A549 (cell line): ENCODE measurements at regions not wholly inside any gene's neighbourhood (a gene's known extent, or its start where the extent isn't known, plus 50 kb on each side); places are given as distances from the start of the nearest gene placed in this dataset.

Source experiments
- ATAC-seq, 2 experiments: fragments of 200-7000 bp in 1 of 2; fragments of >200 bp in 1 of 2; cut with Nextera tagmentation in 1 of 2; cut with Tn5 transposase in 1 of 2; 3 replicates each; pipeline versions ENCODE4 v1.8.0 to v1.9.1; 2018 to 2020; ENCODE audit warnings: mild to moderate bottlenecking in 1 of 2, moderate library complexity in 1 of 2
- CTCF ChIA-PET: fragments of 300-600 bp; sonication (Branson Sonifier 250); formaldehyde crosslinking; extraction: SDS; loops from one replicate; lab custom pipeline; 2021; ENCODE audit warnings: antibody characterized with exemption, inconsistent platforms; lab: Yijun Ruan, JAX
- POLR2A ChIA-PET: fragments of 350-600 bp; formaldehyde crosslinking; extraction: SDS; loops from one replicate; lab custom pipeline; 2021; ENCODE audit warnings: antibody characterized with exemption, inconsistent platforms; lab: Yijun Ruan, JAX
- DNase-seq, 2 experiments: peaks; one replicate each; pipeline versions ENCODE4 v3.0.0 to v3.0.0-alpha.2; 2011 to 2016; ENCODE audit warnings: low read depth in 1 of 2, low spot score in 1 of 2
- FAIRE-seq: peaks from 2 replicates; lab custom pipeline; 2011; peaks lifted over from hg19 to GRCh38; lab: Jason Lieb, UNC
- H3K27ac ChIP-seq, 2 experiments: fragments of >200 bp; sonication (Bioruptor Twin); formaldehyde crosslinking; 3 replicates each; pipeline ENCODE4 v1.5.1; 2016 to 2017
- H3K4me1 ChIP-seq: fragments of >200 bp; sonication (Bioruptor Twin); formaldehyde crosslinking; 3 replicates; pipeline ENCODE4 v1.6.1; 2016
- H3K4me2 ChIP-seq: fragments of >200 bp; sonication (Bioruptor Twin); formaldehyde crosslinking; 3 replicates; pipeline ENCODE4 v1.6.1; 2016
- H3K4me3 ChIP-seq: fragments of >200 bp; sonication (Bioruptor Twin); formaldehyde crosslinking; 3 replicates; pipeline ENCODE4 v1.5.1; 2016
- H3K9me3 ChIP-seq: fragments of >200 bp; sonication (Bioruptor Twin); formaldehyde crosslinking; 3 replicates; pipeline ENCODE4 v1.6.1; 2016
- BHLHE40 ChIP-seq: IDR thresholded peaks from 2 replicates; pipeline ENCODE4 v1.6.1; 2012; ENCODE audit warnings: low read depth, low read length, inconsistent platforms
- CEBPB ChIP-seq, 2 experiments: fragments of >200 bp in 1 of 2; sonication (Bioruptor Twin) in 1 of 2; formaldehyde crosslinking in 1 of 2; IDR thresholded peaks; 2 replicates each; pipeline ENCODE4 v1.6.1; 2012 to 2016
- CHD2 ChIP-seq: fragments of 150-350 bp; IDR thresholded peaks from 2 replicates; pipeline ENCODE4 v1.6.1; 2014; ENCODE audit warnings: low read length; ENCODE audit not compliant: partially characterized antibody
- CHD4 ChIP-seq: fragments of 200-600 bp; sonication (generic); IDR thresholded peaks from 2 replicates; pipeline ENCODE4 v1.6.1; 2016; ENCODE audit warnings: antibody characterized with exemption, mild to moderate bottlenecking, borderline replicate concordance
- EHMT2 ChIP-seq: fragments of 200-600 bp; sonication (generic); IDR thresholded peaks from 2 replicates; pipeline ENCODE4 v1.6.1; 2016; ENCODE audit warnings: antibody characterized with exemption, low read depth, mild to moderate bottlenecking, moderate library complexity
- EP300 ChIP-seq, 2 experiments: fragments of >200 bp; sonication (Bioruptor Twin); formaldehyde crosslinking; IDR thresholded peaks; 2 replicates in 1 of 2; 3 replicates in 1 of 2; pipeline ENCODE4 v1.6.1; 2016 to 2017
- ESRRA ChIP-seq: fragments of 150-350 bp; IDR thresholded peaks from 2 replicates; pipeline ENCODE4 v1.6.1; 2014; ENCODE audit warnings: mild to moderate bottlenecking, low read length, borderline replicate concordance
- FOSB ChIP-seq: fragments of 250-450 bp; sonication (Bioruptor Pico); IDR thresholded peaks from 2 replicates; pipeline ENCODE4 v1.5.0; 2020; ENCODE audit warnings: mild to moderate bottlenecking, moderate library complexity
- FOXS1 ChIP-seq: fragments of 250-450 bp; sonication (Bioruptor Pico); IDR thresholded peaks from 2 replicates; pipeline ENCODE4 v1.5.0; 2020; ENCODE audit warnings: mild to moderate bottlenecking, moderate library complexity
- KDM1A ChIP-seq: fragments of 200-600 bp; sonication (generic); IDR thresholded peaks from 2 replicates; pipeline ENCODE4 v1.6.1; 2016; ENCODE audit warnings: low read depth, mild to moderate bottlenecking
- KDM5A ChIP-seq: fragments of 200-600 bp; sonication (generic); IDR thresholded peaks from 2 replicates; pipeline ENCODE4 v1.6.1; 2016; ENCODE audit warnings: antibody characterized with exemption, mild to moderate bottlenecking
- MAFK ChIP-seq: fragments of 450-650 bp; IDR thresholded peaks from 2 replicates; pipeline ENCODE4 v1.6.1; 2014; ENCODE audit not compliant: partially characterized antibody
- MYC ChIP-seq: IDR thresholded peaks from 2 replicates; pipeline ENCODE4 v1.6.1; 2012; ENCODE audit warnings: mild to moderate bottlenecking, inconsistent platforms, low read length, improper control_type of control experiment, borderline replicate concordance
- NPAS2 ChIP-seq: fragments of 250-450 bp; sonication (Bioruptor Pico); IDR thresholded peaks from 2 replicates; pipeline ENCODE4 v1.8.0; 2022; ENCODE audit warnings: mild to moderate bottlenecking, moderate library complexity, borderline replicate concordance
- PHF8 ChIP-seq: fragments of 200-600 bp; sonication (generic); IDR thresholded peaks from 2 replicates; pipeline ENCODE4 v1.6.1; 2016; ENCODE audit warnings: low read depth, mild to moderate bottlenecking, antibody characterized with exemption, moderate library complexity, borderline replicate concordance
- POLR2A ChIP-seq: IDR thresholded peaks from 2 replicates; pipeline ENCODE4 v1.6.1; 2012; ENCODE audit warnings: mild to moderate bottlenecking, low read length
- RAD21 ChIP-seq, 2 experiments: fragments of >200 bp in 1 of 2; sonication (Bioruptor Twin) in 1 of 2; formaldehyde crosslinking in 1 of 2; IDR thresholded peaks in 1 of 2; conservative IDR thresholded peaks in 1 of 2; 2 replicates in 1 of 2; 3 replicates in 1 of 2; pipeline ENCODE4 v1.6.1; 2012 to 2018; ENCODE audit warnings: inconsistent platforms in 1 of 2
- RNF2 ChIP-seq: fragments of 200-600 bp; sonication (generic); IDR thresholded peaks from 2 replicates; pipeline ENCODE4 v1.6.1; 2016; ENCODE audit warnings: low read depth, mild to moderate bottlenecking, antibody characterized with exemption, moderate library complexity, borderline replicate concordance
- SREBF2 ChIP-seq: fragments of 450-650 bp; IDR thresholded peaks from 2 replicates; pipeline ENCODE4 v1.6.1; 2014; ENCODE audit warnings: mild to moderate bottlenecking, moderate library complexity
- TFCP2L1 ChIP-seq: fragments of 250-450 bp; sonication (Bioruptor Pico); IDR thresholded peaks from 2 replicates; pipeline ENCODE4 v1.5.0; 2021; ENCODE audit warnings: mild to moderate bottlenecking
- ZNF302 ChIP-seq: fragments of 250-450 bp; sonication (Bioruptor Pico); IDR thresholded peaks from 2 replicates; pipeline ENCODE4 v1.9.0; 2021; ENCODE audit warnings: inconsistent platforms, mild to moderate bottlenecking, moderate library complexity
- WGBS: methylation state at CpG from one replicate; pipeline ENCODE4 v1.1.6; 2017; ENCODE audit errors: missing lambda C conversion rate; 5-methylcytosine and 5-hydroxymethylcytosine counted together
- TF ChIP-seq, protein P1 (sequence below): fragments of 150-350 bp; IDR thresholded peaks from 2 replicates; pipeline ENCODE4 v1.6.1; 2014; ENCODE audit warnings: low read depth, mild to moderate bottlenecking, low read length
- TF ChIP-seq, protein P2 (sequence below): IDR thresholded peaks from 2 replicates; pipeline ENCODE4 v1.6.1; 2012; ENCODE audit warnings: low read depth, borderline replicate concordance
- TF ChIP-seq, protein P3 (sequence below): fragments of >200 bp; sonication (Bioruptor Twin); formaldehyde crosslinking; IDR thresholded peaks from 3 replicates; pipeline ENCODE4 v1.6.1; 2016
- TF ChIP-seq, protein P4 (sequence below): fragments of 250-450 bp; sonication (Bioruptor Pico); IDR thresholded peaks from 2 replicates; pipeline ENCODE4 v1.5.0; 2020; ENCODE audit warnings: low read depth, mild to moderate bottlenecking, moderate library complexity
- TF ChIP-seq, protein P5 (sequence below): IDR thresholded peaks from 2 replicates; pipeline ENCODE4 v1.6.1; 2012
- TF ChIP-seq, protein P6 (sequence below): fragments of 250-450 bp; sonication (Bioruptor Pico); IDR thresholded peaks from 2 replicates; pipeline ENCODE4 v1.5.0; 2021; ENCODE audit warnings: mild to moderate bottlenecking, moderate library complexity, borderline replicate concordance
- TF ChIP-seq, protein P7 (sequence below): IDR thresholded peaks from 2 replicates; pipeline ENCODE4 v1.6.1; 2012

DNA sequence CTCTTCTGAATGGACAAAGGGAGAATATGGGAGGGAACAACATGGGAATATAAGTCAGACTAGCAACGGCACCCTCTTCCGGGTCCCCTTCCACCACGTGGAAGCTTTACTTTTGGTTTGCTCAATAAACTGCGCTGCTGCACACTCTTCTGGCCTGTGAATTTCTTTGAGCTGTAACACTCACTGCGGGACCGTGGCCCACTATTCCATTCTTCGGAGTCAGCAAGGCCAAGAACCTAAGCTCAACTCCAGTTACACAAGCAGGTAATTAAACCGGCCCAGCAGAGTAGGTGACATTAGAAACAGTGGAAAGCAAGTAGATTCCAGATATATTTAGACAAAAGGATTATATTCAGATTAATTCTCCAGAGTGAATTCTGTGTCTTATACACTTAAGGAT lies 697.4 kb upstream of the NXPH2 start (continued):
- TF ChIP-seq, protein P1, sequence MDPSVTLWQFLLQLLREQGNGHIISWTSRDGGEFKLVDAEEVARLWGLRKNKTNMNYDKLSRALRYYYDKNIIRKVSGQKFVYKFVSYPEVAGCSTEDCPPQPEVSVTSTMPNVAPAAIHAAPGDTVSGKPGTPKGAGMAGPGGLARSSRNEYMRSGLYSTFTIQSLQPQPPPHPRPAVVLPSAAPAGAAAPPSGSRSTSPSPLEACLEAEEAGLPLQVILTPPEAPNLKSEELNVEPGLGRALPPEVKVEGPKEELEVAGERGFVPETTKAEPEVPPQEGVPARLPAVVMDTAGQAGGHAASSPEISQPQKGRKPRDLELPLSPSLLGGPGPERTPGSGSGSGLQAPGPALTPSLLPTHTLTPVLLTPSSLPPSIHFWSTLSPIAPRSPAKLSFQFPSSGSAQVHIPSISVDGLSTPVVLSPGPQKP, result no peak
- TF ChIP-seq CEBPB (IDR thresholded peaks at IDR 0.05) (no peak), CHD2 (no peak), BHLHE40 (no peak)
- TF ChIP-seq, protein P2, sequence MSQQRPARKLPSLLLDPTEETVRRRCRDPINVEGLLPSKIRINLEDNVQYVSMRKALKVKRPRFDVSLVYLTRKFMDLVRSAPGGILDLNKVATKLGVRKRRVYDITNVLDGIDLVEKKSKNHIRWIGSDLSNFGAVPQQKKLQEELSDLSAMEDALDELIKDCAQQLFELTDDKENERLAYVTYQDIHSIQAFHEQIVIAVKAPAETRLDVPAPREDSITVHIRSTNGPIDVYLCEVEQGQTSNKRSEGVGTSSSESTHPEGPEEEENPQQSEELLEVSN, result no peak
- TF ChIP-seq, protein P3, sequence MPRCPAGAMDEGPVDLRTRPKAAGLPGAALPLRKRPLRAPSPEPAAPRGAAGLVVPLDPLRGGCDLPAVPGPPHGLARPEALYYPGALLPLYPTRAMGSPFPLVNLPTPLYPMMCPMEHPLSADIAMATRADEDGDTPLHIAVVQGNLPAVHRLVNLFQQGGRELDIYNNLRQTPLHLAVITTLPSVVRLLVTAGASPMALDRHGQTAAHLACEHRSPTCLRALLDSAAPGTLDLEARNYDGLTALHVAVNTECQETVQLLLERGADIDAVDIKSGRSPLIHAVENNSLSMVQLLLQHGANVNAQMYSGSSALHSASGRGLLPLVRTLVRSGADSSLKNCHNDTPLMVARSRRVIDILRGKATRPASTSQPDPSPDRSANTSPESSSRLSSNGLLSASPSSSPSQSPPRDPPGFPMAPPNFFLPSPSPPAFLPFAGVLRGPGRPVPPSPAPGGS, result no peak
- TF ChIP-seq, protein P4, sequence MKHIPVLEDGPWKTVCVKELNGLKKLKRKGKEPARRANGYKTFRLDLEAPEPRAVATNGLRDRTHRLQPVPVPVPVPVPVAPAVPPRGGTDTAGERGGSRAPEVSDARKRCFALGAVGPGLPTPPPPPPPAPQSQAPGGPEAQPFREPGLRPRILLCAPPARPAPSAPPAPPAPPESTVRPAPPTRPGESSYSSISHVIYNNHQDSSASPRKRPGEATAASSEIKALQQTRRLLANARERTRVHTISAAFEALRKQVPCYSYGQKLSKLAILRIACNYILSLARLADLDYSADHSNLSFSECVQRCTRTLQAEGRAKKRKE (CRISPR knock-in tag), result no peak

DNA sequence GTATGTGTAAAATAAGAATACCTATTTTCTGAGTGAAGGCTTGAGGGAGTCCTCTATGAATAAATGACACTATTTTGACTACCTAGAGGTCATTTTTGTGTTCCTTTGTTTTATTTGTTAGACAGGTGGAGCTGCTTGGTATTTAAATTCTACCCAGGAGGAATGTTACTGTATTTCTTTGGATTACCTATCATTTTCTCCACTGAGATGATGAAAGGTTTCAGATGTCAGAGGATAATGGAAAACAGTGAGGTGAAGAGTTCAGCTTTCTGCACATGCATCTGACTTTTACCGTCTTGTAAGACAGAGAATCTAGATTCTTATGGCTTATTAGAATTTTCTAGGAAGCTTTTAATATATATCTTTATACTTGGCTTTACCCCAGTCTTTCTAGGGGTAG lies 689.8 kb upstream of the NXPH2 start:
- H3K4me3 ChIP-seq, result no peak overlapping the region
- no peak overlapping the region for H3K4me2 ChIP-seq
- ChIA-PET CTCF (interaction anchor here (1.5 kb wide), 1 partner anchor 8 kb away, joined by 4 read pairs; no protein-coding TSS in a partner anchor), POLR2A (no interaction called here)
- 6% methylated on average over 1 of the region's 1 CpG for WGBS
- no peaks in the 10 kb centered on the region for H3K9me3 ChIP-seq
- DNase-seq (no peak), ATAC-seq (no peak), FAIRE-seq (no peak)
- H3K27ac ChIP-seq, result no peak overlapping the region
- no peak for TF ChIP-seq ESRRA
- TF ChIP-seq FOSB (CRISPR knock-in tag), result no peak
- TF ChIP-seq ZNF302 (CRISPR knock-in tag), result no peak
- TF ChIP-seq CHD4, result no peak
- no peak for TF ChIP-seq RNF2
- TF ChIP-seq SREBF2, result no peak
- TF ChIP-seq CEBPB (IDR thresholded peaks at IDR 0.05), result no peak
- TF ChIP-seq KDM5A, result no peak
- TF ChIP-seq NPAS2, result no peak
- TF ChIP-seq BHLHE40, result no peak
- TF ChIP-seq EHMT2, result no peak
- TF ChIP-seq FOXS1 (CRISPR knock-in tag), result no peak
- no peak for TF ChIP-seq POLR2A
- no peak for TF ChIP-seq RAD21 (conservative IDR thresholded peaks at IDR 0.05 in 1 of 2, IDR thresholded peaks at IDR 0.05 in 1 of 2)
- H3K4me1 ChIP-seq, result no peaks in the 10 kb centered on the region

DNA sequence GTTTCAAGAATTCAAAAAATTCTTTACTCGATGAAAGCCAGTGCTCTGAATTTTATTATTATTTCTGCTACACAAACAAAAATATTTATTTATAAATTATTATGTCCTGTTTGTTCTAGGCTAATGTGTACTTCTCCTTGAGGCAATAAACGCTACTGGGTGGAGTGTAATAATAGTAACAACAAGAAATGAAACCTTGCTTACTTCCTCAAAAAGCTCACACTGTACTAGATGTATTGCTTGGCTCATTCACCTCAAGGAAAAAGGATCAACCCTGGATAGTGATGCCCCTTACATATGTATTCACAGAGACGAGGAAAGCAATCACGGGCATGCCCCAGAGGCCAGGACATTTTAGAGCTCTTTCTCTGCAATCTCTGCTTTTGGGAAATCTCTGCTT lies 685.6 kb upstream of the NXPH2 start:
- ATAC-seq, result no peak
- POLR2A ChIA-PET, result no interaction called here
- TF ChIP-seq CHD4 (no peak), EP300 (IDR thresholded peaks at IDR 0.05) (no peak), TFCP2L1 (CRISPR knock-in tag) (no peak), CHD2 (no peak), FOXS1 (CRISPR knock-in tag) (no peak), ESRRA (no peak), KDM1A (no peak), MAFK (no peak), PHF8 (no peak), MYC (no peak), RAD21 (conservative IDR thresholded peaks at IDR 0.05 in 1 of 2, IDR thresholded peaks at IDR 0.05 in 1 of 2) (no peak)
- TF ChIP-seq, protein P1, result no peak
- TF ChIP-seq, protein P5, sequence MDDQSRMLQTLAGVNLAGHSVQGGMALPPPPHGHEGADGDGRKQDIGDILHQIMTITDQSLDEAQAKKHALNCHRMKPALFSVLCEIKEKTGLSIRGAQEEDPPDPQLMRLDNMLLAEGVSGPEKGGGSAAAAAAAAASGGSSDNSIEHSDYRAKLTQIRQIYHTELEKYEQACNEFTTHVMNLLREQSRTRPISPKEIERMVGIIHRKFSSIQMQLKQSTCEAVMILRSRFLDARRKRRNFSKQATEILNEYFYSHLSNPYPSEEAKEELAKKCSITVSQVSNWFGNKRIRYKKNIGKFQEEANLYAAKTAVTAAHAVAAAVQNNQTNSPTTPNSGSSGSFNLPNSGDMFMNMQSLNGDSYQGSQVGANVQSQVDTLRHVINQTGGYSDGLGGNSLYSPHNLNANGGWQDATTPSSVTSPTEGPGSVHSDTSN, result no peak
- TF ChIP-seq, protein P6, sequence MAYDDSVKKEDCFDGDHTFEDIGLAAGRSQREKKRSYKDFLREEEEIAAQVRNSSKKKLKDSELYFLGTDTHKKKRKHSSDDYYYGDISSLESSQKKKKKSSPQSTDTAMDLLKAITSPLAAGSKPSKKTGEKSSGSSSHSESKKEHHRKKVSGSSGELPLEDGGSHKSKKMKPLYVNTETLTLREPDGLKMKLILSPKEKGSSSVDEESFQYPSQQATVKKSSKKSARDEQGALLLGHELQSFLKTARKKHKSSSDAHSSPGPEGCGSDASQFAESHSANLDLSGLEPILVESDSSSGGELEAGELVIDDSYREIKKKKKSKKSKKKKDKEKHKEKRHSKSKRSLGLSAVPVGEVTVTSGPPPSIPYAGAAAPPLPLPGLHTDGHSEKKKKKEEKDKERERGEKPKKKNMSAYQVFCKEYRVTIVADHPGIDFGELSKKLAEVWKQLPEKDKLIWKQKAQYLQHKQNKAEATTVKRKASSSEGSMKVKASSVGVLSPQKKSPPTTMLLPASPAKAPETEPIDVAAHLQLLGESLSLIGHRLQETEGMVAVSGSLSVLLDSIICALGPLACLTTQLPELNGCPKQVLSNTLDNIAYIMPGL (CRISPR knock-in tag), result no peak
- TF ChIP-seq, protein P7, sequence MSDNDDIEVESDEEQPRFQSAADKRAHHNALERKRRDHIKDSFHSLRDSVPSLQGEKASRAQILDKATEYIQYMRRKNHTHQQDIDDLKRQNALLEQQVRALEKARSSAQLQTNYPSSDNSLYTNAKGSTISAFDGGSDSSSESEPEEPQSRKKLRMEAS, result no peak

More for the DNA sequence above, 685.6 kb upstream of the NXPH2 start:
- FAIRE-seq (no peak), DNase-seq (no peak)
- 5% methylated on average over 4 of the region's 4 CpGs for WGBS
- CTCF ChIA-PET, result interaction anchor here (0.6 kb wide), 1 partner anchor 603 kb away, joined by 4 read pairs; no protein-coding TSS in a partner anchor
- no peaks in the 10 kb centered on the region for H3K9me3 ChIP-seq
- H3K4me3 ChIP-seq, result no peak overlapping the region
- H3K4me2 ChIP-seq, result no peak overlapping the region
- H3K4me1 ChIP-seq, result no peaks in the 10 kb centered on the region
- no peak overlapping the region for H3K27ac ChIP-seq
